AG04449 (cell line): ENCODE measurements at regions not wholly inside any gene's neighbourhood (a gene's known extent, or its start where the extent isn't known, plus 50 kb on each side); places are given as distances from the start of the nearest gene placed in this dataset.
"Not testable (repeated sequence)": the region's sequence is repeated elsewhere in the genome, so short reads cannot be mapped to it uniquely, and the experiment has no call there.

Experiments used
- CTCF ChIA-PET: fragments of 350-600 bp; formaldehyde crosslinking; extraction: SDS; loops from one replicate; lab custom pipeline; 2021; ENCODE audit warnings: antibody characterized with exemption; lab: Yijun Ruan, JAX
- POLR2A ChIA-PET: fragments of 400-600, 350-600 bp; formaldehyde crosslinking; extraction: SDS; loops from one replicate; lab custom pipeline; 2020; ENCODE audit warnings: antibody characterized with exemption, inconsistent platforms; lab: Yijun Ruan, JAX
- DNase-seq: peaks from one replicate; pipeline ENCODE4 v3.0.0-alpha.2; 2010; ENCODE audit warnings: low read depth, low spot score
- H3K4me3 ChIP-seq: 2 replicates; pipeline ENCODE4 v1.5.1; 2011; ENCODE audit warnings: low read depth, mild to moderate bottlenecking, control low read depth, low read length
- TF ChIP-seq, protein P1 (sequence below): IDR thresholded peaks from one replicate; pipeline ENCODE4 v1.5.1; 2011; ENCODE audit warnings: mild to moderate bottlenecking, moderate library complexity, low read length, control low read depth, inconsistent platforms; ENCODE audit not compliant: insufficient read depth; ENCODE audit errors: missing control alignments

- CTCF ChIA-PET: no interaction called here
- no peak for DNase-seq
- TF ChIP-seq, protein P1, sequence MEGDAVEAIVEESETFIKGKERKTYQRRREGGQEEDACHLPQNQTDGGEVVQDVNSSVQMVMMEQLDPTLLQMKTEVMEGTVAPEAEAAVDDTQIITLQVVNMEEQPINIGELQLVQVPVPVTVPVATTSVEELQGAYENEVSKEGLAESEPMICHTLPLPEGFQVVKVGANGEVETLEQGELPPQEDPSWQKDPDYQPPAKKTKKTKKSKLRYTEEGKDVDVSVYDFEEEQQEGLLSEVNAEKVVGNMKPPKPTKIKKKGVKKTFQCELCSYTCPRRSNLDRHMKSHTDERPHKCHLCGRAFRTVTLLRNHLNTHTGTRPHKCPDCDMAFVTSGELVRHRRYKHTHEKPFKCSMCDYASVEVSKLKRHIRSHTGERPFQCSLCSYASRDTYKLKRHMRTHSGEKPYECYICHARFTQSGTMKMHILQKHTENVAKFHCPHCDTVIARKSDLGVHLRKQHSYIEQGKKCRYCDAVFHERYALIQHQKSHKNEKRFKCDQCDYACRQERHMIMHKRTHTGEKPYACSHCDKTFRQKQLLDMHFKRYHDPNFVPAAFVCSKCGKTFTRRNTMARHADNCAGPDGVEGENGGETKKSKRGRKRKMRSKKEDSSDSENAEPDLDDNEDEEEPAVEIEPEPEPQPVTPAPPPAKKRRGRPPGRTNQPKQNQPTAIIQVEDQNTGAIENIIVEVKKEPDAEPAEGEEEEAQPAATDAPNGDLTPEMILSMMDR: no peak
- H3K4me3 ChIP-seq: no peak overlapping the region
- POLR2A ChIA-PET: no interaction called here
Measured at GRCh38 chr11:22456993-22457762, 119.0 kb downstream of the SLC17A6 start.

DNA sequence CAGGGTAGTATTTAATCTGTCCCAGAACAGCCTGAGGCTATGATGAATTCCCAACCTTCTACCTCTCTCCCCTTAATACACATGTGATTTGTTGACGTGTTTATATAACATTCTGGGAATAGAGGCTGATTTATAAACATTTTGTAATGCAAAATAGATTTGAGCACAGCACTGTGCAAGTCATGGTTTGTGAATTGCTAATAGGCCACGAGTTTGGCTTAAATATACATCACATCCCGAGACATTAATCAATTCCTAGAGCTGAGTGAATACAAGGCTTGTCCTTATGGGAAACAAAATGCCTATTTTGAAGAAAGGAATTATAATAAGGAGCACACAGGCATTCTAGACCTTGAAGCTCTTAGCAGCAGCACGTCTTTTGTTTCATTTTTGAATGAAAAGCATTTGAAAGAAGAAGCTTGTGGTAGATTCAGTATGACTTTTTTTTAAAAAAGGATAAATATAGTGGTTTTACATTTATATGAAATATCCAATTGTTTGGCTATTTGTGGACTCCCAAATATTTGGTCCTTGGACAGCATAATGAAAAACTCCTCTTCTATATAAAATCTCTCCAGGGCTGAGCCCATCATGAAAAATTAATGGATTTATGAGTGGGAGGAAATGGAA, 116.4 kb downstream of the SLC17A6 start:
- DNase-seq: no peak
- ChIA-PET POLR2A (no interaction called here), CTCF (interaction anchor here (0.8 kb wide), 1 partner anchor 15 kb away, joined by 3 read pairs; no protein-coding TSS in a partner anchor)
- no peak overlapping the region for H3K4me3 ChIP-seq
- TF ChIP-seq, protein P1: no peak

- CTCF ChIA-PET: no interaction called here
Measured at GRCh38 chr11:22449441-22449840, 111.3 kb downstream of the SLC17A6 start.

GRCh38 chr11:22444076-22444475, 105.9 kb downstream of the SLC17A6 start:
- H3K4me3 ChIP-seq: no peak overlapping the region
- ChIA-PET CTCF (no interaction called here), POLR2A (no interaction called here)
- TF ChIP-seq, protein P1: no peak
- no peak for DNase-seq

More at GRCh38 chr11:22449441-22449840, 111.3 kb downstream of the SLC17A6 start:
- no peak for DNase-seq
- no peak overlapping the region for H3K4me3 ChIP-seq
- POLR2A ChIA-PET: no interaction called here
- TF ChIP-seq, protein P1: no peak

DNA sequence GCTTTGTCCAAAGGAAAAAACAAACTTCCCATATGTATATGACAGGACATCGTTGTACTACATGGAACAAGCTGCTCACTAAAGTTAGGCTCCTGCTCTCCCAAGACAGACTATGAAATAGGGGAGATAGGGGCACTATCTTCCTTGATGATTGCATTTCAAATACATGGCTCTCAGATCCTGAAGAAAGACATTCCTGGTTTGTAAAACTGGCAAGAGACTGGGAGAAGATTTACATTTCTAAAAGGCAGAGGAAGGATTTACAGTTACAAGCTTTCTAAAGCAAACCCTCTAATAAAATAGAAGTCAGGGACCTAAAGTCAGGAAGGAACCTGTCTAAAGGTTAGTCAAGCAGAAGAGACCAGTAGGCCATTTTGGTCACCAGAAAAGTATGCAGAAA, 103.7 kb downstream of the SLC17A6 start:
- no peak for DNase-seq
- ChIA-PET CTCF (no interaction called here), POLR2A (no interaction called here)
- TF ChIP-seq, protein P1: no peak
- H3K4me3 ChIP-seq: no peak overlapping the region

DNA sequence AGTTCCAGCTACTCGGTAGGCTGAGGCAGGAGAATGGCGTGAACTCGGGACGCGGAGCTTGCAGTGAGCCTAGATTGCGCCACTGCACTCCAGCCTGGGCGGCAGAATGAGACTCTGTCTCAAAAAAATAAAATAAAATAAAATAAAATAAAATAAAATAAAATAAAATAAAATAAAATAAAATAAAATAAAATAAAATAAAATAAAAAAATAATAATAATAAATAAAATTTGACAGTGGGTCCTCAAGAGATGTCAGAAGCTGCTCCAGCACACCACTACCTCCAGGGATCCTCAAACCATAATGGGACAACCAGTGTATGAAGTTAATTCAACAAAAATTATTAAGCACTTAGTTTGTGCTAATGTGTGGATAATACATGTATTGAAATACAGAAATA, 97.4 kb downstream of the SLC17A6 start:
- CTCF ChIA-PET, H3K4me3 ChIP-seq, POLR2A ChIA-PET, DNase-seq: not testable (repeated sequence)
